DMS53 treated with DMSO at 0.1 percent for 48 hours (cell line): ENCODE measurements at regions not wholly inside any gene's neighbourhood (a gene's known extent, or its start where the extent isn't known, plus 50 kb on each side); places are given as distances from the start of the nearest gene placed in this dataset.
"Not testable (repeated sequence)": the region's sequence is repeated elsewhere in the genome, so short reads cannot be mapped to it uniquely, and the experiment has no call there.

Experiments used
- DNase-seq: peaks from one replicate; lab custom pipeline; 2025; ENCODE audit not compliant: unreplicated experiment; lab: John Stamatoyannopoulos, UW

GRCh38 chr2:145415151-145415550 is 895.2 kb upstream of the ZEB2 start:
- DNase-seq: no peak

GRCh38 chr2:145413261-145414030 is 893.5 kb upstream of the ZEB2 start:
- no peak for DNase-seq

GRCh38 chr2:145412155-145412554 is 892.2 kb upstream of the ZEB2 start:
- DNase-seq: no peak

GRCh38 chr2:145411493-145411892 is 891.6 kb upstream of the ZEB2 start:
- no peak for DNase-seq

- no peak for DNase-seq
Measured at GRCh38 chr2:145410086-145410485, 890.2 kb upstream of the ZEB2 start.

- no peak for DNase-seq
Measured at GRCh38 chr2:145408980-145409379, 889.1 kb upstream of the ZEB2 start.

GRCh38 chr2:145404690-145405089 is 884.8 kb upstream of the ZEB2 start:
- DNase-seq: no peak

GRCh38 chr2:145402706-145403277 is 882.9 kb upstream of the ZEB2 start:
- DNase-seq: no peak

- no peak for DNase-seq
Measured at GRCh38 chr2:145399131-145399530, 879.2 kb upstream of the ZEB2 start.

GRCh38 chr2:145394181-145394580 is 874.3 kb upstream of the ZEB2 start:
- no peak for DNase-seq

GRCh38 chr2:145386973-145387372 is 867.1 kb upstream of the ZEB2 start:
- DNase-seq: no peak

- DNase-seq: no peak
Measured at GRCh38 chr2:145383961-145384360, 864.0 kb upstream of the ZEB2 start.

- no peak for DNase-seq
Measured at GRCh38 chr2:145380436-145381017, 860.6 kb upstream of the ZEB2 start.

GRCh38 chr2:145379934-145380333 is 860.0 kb upstream of the ZEB2 start:
- DNase-seq: no peak

- DNase-seq: no peak
Measured at GRCh38 chr2:145374165-145374564, 854.2 kb upstream of the ZEB2 start.

- not testable (repeated sequence) for DNase-seq
Measured at GRCh38 chr2:145367334-145367733, 847.4 kb upstream of the ZEB2 start.

- no peak for DNase-seq
Measured at GRCh38 chr2:145366341-145366740, 846.4 kb upstream of the ZEB2 start.

GRCh38 chr2:145360129-145360790 is 840.3 kb upstream of the ZEB2 start:
- no peak for DNase-seq

GRCh38 chr2:145359561-145359960 is 839.6 kb upstream of the ZEB2 start:
- DNase-seq: no peak

GRCh38 chr2:145356056-145356455 is 836.1 kb upstream of the ZEB2 start:
- DNase-seq: no peak

- DNase-seq: no peak
Measured at GRCh38 chr2:145352484-145352883, 832.6 kb upstream of the ZEB2 start.

- no peak for DNase-seq
Measured at GRCh38 chr2:145351864-145352425, 832.0 kb upstream of the ZEB2 start.
